ENCODE measurements at regions not wholly inside any gene's neighbourhood (a gene's known extent, or its start where the extent isn't known, plus 50 kb on each side); places are given as distances from the start of the nearest gene placed in this dataset.

DNA sequence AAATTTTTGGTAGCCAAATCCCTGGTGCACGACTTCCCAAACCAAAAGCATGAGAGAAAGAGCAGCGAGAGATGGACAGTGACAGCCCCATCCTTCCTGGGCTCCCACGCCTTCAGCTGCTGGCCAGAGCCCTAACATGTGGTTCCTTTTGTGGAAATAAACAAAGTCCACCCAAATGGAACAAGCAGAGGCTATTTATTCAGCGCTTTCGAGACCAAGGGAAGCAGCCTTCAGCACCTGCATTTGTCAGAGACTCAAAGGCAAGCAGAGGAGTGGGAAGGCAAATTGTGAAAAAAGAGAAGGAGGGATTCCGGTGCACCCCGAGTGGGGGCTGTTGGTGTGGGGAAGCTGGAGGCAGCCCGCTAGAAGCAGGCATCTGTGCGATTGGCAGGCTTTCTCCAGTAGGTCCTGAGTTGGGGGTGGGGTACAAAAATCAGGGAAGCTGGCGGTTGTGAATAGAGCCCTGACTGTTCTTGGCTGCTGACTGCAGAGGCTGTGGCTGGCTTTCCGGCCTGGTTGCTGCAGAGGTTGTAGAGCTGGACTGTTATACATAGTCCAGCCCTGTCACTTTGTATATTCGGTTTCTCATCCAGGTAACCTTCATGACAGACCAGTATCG lies 427.2 kb downstream of the OCA2 start:
- Histone ChIP-seq H3K9ac (ENCODE audit: low read depth, low read length) (no peak overlapping the region), H3K9me3 (ENCODE audit: insufficient read depth, low read depth, low read length) (no peaks in the 10 kb centered on the region), H3K36me3 (ENCODE audit: insufficient read depth, low read depth, low read length) (no peaks in the 10 kb centered on the region), H3K4me3 (ENCODE audit: low read length) (no peak overlapping the region), H3K27ac (ENCODE audit: low read length) (no peak overlapping the region), H3K4me1 (ENCODE audit: insufficient read depth, low read length) (no peaks in the 10 kb centered on the region), H3K27me3 (ENCODE audit: insufficient read depth, low read length) (no peaks in the 10 kb centered on the region)

- H3K27ac ChIP-seq (ENCODE audit: low read length) = no peak overlapping the region
These were observed 428.5 kb downstream of the OCA2 start for GRCh38 chr15:27670486-27671209.

DNA sequence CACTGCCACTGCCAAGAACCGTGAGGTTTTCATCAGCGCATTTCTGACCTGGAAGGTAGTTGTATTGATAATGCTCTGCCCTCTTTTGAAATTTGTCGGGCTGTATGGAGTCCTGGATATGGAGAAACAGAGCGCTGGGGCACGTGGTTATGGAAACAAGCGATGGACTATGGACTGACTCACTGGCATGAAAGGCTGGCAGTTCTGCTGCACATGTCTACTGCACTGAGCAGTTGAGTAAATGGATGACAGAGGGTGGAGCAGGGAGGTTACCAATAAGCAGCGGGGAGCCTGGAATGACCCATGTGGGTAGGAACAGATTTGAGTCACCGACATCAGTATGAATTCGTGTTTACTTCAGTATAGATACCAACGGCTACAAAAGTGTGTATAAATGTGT lies 429.5 kb downstream of the OCA2 start:
- Histone ChIP-seq H3K36me3 (ENCODE audit: insufficient read depth, low read depth, low read length) (no peaks in the 10 kb centered on the region), H3K9me3 (ENCODE audit: insufficient read depth, low read depth, low read length) (no peaks in the 10 kb centered on the region), H3K4me1 (ENCODE audit: insufficient read depth, low read length) (peaks cover 4% of the 10 kb centered on the region; the same call in 1 of the 2 replicates), H3K4me3 (ENCODE audit: low read length) (no peak overlapping the region), H3K27me3 (ENCODE audit: insufficient read depth, low read length) (no peaks in the 10 kb centered on the region), H3K27ac (ENCODE audit: low read length) (no peak overlapping the region), H3K9ac (ENCODE audit: low read depth, low read length) (no peak overlapping the region)

More at GRCh38 chr15:27670486-27671209, 428.5 kb downstream of the OCA2 start:
- Histone ChIP-seq H3K27me3 (ENCODE audit: insufficient read depth, low read length) (no peaks in the 10 kb centered on the region), H3K36me3 (ENCODE audit: insufficient read depth, low read depth, low read length) (no peaks in the 10 kb centered on the region), H3K4me1 (ENCODE audit: insufficient read depth, low read length) (no peaks in the 10 kb centered on the region), H3K9ac (ENCODE audit: low read depth, low read length) (no peak overlapping the region), H3K4me3 (ENCODE audit: low read length) (no peak overlapping the region), H3K9me3 (ENCODE audit: insufficient read depth, low read depth, low read length) (no peaks in the 10 kb centered on the region)

DNA sequence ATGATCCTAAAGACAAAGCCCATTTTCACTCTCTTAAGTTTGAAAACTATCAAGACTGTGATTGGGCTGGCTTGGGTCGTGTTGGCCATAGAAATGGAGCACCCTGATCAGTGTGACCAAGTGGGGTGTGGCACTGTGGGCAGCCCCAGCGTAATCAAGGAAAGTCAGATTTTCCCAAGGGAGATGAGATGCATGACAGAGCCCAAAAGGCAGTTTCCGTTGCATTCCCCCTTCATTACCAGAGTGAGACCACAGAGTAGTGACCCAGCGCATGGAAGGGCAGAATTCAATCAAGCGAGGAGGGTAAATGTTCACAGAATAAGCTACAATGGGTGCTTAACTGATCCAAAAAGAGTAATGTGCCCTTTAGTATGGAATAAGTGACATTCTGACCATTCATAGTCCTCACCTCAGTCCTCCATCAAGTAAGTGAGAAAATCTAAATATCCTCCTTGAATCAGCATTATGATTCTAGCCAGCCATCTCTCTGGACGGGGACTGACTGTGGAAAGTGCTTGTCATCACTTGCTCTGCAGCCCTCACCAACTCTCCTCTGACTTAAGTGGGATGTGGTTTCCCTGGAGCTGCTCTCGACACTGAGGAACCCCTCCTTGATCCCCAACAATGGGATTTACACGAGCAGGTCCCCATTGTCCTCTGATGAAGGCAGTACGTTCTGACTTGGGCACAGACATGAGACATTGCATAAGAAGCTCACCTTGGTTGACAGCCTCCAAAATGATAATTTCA lies 430.5 kb downstream of the OCA2 start:
- Histone ChIP-seq H3K9ac (ENCODE audit: low read depth, low read length) (no peak overlapping the region), H3K9me3 (ENCODE audit: insufficient read depth, low read depth, low read length) (no peaks in the 10 kb centered on the region), H3K4me1 (ENCODE audit: insufficient read depth, low read length) (peaks cover 4% of the 10 kb centered on the region; the same call in 1 of the 2 replicates), H3K27me3 (ENCODE audit: insufficient read depth, low read length) (no peaks in the 10 kb centered on the region), H3K4me3 (ENCODE audit: low read length) (no peak overlapping the region), H3K27ac (ENCODE audit: low read length) (no peak overlapping the region), H3K36me3 (ENCODE audit: insufficient read depth, low read depth, low read length) (no peaks in the 10 kb centered on the region)

GRCh38 chr15:27665002-27665401 lies 434.1 kb downstream of the OCA2 start:
- H3K9ac ChIP-seq (ENCODE audit: low read depth, low read length) = no peak overlapping the region
- peaks cover 10% of the 10 kb centered on the region for H3K9me3 ChIP-seq (ENCODE audit: insufficient read depth, low read depth, low read length)
- H3K4me1 ChIP-seq (ENCODE audit: insufficient read depth, low read length) = peaks cover 4% of the 10 kb centered on the region; the same call in 1 of the 2 replicates

GRCh38 chr15:27662892-27663291 lies 436.2 kb downstream of the OCA2 start:
- no peak overlapping the region for H3K27ac ChIP-seq (ENCODE audit: low read length)
- peaks cover 10% of the 10 kb centered on the region for H3K9me3 ChIP-seq (ENCODE audit: insufficient read depth, low read depth, low read length)
- H3K27me3 ChIP-seq (ENCODE audit: insufficient read depth, low read length) = no peaks in the 10 kb centered on the region
- no peak overlapping the region for H3K4me3 ChIP-seq (ENCODE audit: low read length)
- H3K4me1 ChIP-seq (ENCODE audit: insufficient read depth, low read length) = peaks cover 4% of the 10 kb centered on the region; the same call in 1 of the 2 replicates
- no peaks in the 10 kb centered on the region for H3K36me3 ChIP-seq (ENCODE audit: insufficient read depth, low read depth, low read length)
- H3K9ac ChIP-seq (ENCODE audit: low read depth, low read length) = no peak overlapping the region

More at GRCh38 chr15:27665002-27665401, 434.1 kb downstream of the OCA2 start:
- Histone ChIP-seq H3K36me3 (ENCODE audit: insufficient read depth, low read depth, low read length) (no peaks in the 10 kb centered on the region), H3K27ac (ENCODE audit: low read length) (no peak overlapping the region), H3K4me3 (ENCODE audit: low read length) (no peak overlapping the region), H3K27me3 (ENCODE audit: insufficient read depth, low read length) (no peaks in the 10 kb centered on the region)

- no peaks in the 10 kb centered on the region for H3K36me3 ChIP-seq (ENCODE audit: insufficient read depth, low read depth, low read length)
- no peak overlapping the region for H3K4me3 ChIP-seq (ENCODE audit: low read length)
- H3K9me3 ChIP-seq (ENCODE audit: insufficient read depth, low read depth, low read length) = peaks cover 10% of the 10 kb centered on the region
- H3K4me1 ChIP-seq (ENCODE audit: insufficient read depth, low read length) = peaks cover 4% of the 10 kb centered on the region; the same call in 1 of the 2 replicates
- H3K27ac ChIP-seq (ENCODE audit: low read length) = no peak overlapping the region
- H3K27me3 ChIP-seq (ENCODE audit: insufficient read depth, low read length) = no peaks in the 10 kb centered on the region
- H3K9ac ChIP-seq (ENCODE audit: low read depth, low read length) = no peak overlapping the region
These were observed 438.4 kb downstream of the OCA2 start for GRCh38 chr15:27660676-27661075.

DNA sequence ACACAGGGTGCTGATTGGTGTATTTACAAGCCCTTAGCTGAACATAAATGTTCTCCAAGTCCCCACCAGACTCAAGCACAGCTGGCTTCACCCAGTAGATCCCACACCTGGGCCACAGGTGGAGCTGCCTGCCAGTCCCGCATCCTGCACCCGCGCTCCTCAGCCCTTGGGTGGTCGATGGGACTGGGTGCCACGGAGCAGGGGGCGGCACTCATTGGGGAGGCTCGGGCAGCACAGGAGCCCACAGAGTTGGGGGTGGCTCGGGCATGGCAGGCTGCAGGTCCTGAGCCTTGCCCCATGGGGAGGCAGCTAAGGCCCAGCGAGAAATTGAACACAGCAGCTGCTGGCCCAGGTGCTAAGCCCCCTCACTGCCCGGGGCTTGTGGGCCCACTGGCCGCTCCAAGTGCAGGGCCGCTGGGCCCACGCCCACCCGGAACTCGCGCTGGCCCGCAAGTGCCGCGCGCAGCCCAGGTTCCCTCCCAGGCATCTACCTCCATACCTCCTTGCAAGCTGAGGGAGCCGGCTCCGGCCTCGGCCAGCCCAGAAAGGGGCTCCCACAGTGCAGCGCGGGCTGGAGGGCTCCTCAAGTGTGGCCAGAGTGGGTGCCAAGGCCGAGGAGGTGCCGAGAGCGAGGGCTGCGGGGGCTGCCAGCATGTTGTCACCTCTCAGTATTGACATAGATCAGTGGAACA lies 442.7 kb downstream of the OCA2 start:
- Histone ChIP-seq H3K9ac (ENCODE audit: low read depth, low read length) (no peak overlapping the region), H3K36me3 (ENCODE audit: insufficient read depth, low read depth, low read length) (no peaks in the 10 kb centered on the region), H3K9me3 (ENCODE audit: insufficient read depth, low read depth, low read length) (no peaks in the 10 kb centered on the region), H3K4me1 (ENCODE audit: insufficient read depth, low read length) (no peaks in the 10 kb centered on the region), H3K27ac (ENCODE audit: low read length) (no peak overlapping the region), H3K4me3 (ENCODE audit: low read length) (no peak overlapping the region), H3K27me3 (ENCODE audit: insufficient read depth, low read length) (no peaks in the 10 kb centered on the region)

- Histone ChIP-seq H3K9me3 (ENCODE audit: insufficient read depth, low read depth, low read length) (no peaks in the 10 kb centered on the region), H3K4me3 (ENCODE audit: low read length) (no peak overlapping the region), H3K4me1 (ENCODE audit: insufficient read depth, low read length) (no peaks in the 10 kb centered on the region), H3K36me3 (ENCODE audit: insufficient read depth, low read depth, low read length) (no peaks in the 10 kb centered on the region), H3K9ac (ENCODE audit: low read depth, low read length) (no peak overlapping the region), H3K27me3 (ENCODE audit: insufficient read depth, low read length) (no peaks in the 10 kb centered on the region), H3K27ac (ENCODE audit: low read length) (no peak overlapping the region)
These were observed 444.1 kb downstream of the OCA2 start for GRCh38 chr15:27655056-27655455.

DNA sequence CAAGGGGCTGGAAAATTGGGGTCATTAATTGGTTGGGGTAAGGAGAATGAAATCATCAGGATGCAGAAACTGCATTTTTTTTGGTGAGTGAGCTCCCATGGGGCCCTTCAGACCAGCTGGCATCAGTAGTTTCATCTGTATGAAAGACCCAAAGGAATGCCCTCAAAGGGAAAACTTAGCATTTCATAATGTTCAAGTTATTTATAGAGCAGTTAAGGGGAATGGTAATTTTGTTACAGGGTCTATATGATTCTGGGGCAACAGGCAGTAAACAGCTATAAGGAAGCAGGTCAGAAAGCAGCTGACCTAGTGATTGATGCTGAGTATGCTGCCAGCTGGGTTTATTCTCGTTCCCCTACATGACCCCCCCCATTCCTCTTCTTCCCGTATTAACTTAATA lies 448.9 kb downstream of the OCA2 start:
- Histone ChIP-seq H3K9me3 (ENCODE audit: insufficient read depth, low read depth, low read length) (no peaks in the 10 kb centered on the region), H3K36me3 (ENCODE audit: insufficient read depth, low read depth, low read length) (no peaks in the 10 kb centered on the region), H3K27ac (ENCODE audit: low read length) (no peak overlapping the region), H3K4me1 (ENCODE audit: insufficient read depth, low read length) (peaks cover 3% of the 10 kb centered on the region; the same call in 1 of the 2 replicates), H3K27me3 (ENCODE audit: insufficient read depth, low read length) (no peaks in the 10 kb centered on the region), H3K9ac (ENCODE audit: low read depth, low read length) (no peak overlapping the region), H3K4me3 (ENCODE audit: low read length) (no peak overlapping the region)

DNA sequence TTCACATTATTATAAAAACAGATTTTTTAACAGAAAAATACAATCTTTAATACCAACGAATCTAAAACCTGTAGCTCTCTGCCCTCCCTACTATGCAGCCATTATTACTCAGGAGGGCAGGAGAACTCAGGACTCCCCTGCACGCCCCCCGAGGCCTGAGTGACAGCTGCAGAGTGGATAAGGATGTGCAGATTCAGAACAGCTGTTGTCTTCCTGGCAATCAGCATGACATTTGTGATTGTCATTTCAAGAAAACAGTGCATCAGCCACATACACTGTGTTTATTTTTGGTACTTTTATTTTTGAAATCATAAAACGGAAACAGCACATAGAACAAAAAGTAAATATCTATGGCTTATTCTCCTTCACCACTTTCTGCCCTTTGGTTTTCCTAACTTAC lies 450.8 kb downstream of the OCA2 start:
- Histone ChIP-seq H3K4me3 (ENCODE audit: low read length) (no peak overlapping the region), H3K27me3 (ENCODE audit: insufficient read depth, low read length) (no peaks in the 10 kb centered on the region), H3K27ac (ENCODE audit: low read length) (no peak overlapping the region), H3K9me3 (ENCODE audit: insufficient read depth, low read depth, low read length) (0 out of 2 replicates have a peak, but pooled peaks cover under 1% of the 10 kb centered on the region), H3K9ac (ENCODE audit: low read depth, low read length) (no peak overlapping the region), H3K36me3 (ENCODE audit: insufficient read depth, low read depth, low read length) (no peaks in the 10 kb centered on the region), H3K4me1 (ENCODE audit: insufficient read depth, low read length) (peaks cover 3% of the 10 kb centered on the region; the same call in 1 of the 2 replicates)
